ENCODE measurements at regions not wholly inside any gene's neighbourhood (a gene's known extent, or its start where the extent isn't known, plus 50 kb on each side); places are given as distances from the start of the nearest gene placed in this dataset.

GRCh38 chr4:171759274-171759673 lies 53.9 kb upstream of the GALNTL6 start:
- DNase-seq (ENCODE audit: low read depth): no peak
- H3K4me3 ChIP-seq (ENCODE audit: control insufficient read depth, low read depth, low read length): no peak overlapping the region
- TF ChIP-seq CTCF (conservative IDR thresholded peaks at IDR 0.05; ENCODE audit: control insufficient read depth, insufficient read depth, low read depth, low read length): no peak

GRCh38 chr4:171751538-171751937 lies 61.7 kb upstream of the GALNTL6 start:
- no peak for TF ChIP-seq CTCF (conservative IDR thresholded peaks at IDR 0.05; ENCODE audit: control insufficient read depth, insufficient read depth, low read depth, low read length)

GRCh38 chr4:171746418-171746817 lies 66.8 kb upstream of the GALNTL6 start:
- TF ChIP-seq CTCF (conservative IDR thresholded peaks at IDR 0.05; ENCODE audit: control insufficient read depth, insufficient read depth, low read depth, low read length): no peak
- H3K4me3 ChIP-seq (ENCODE audit: control insufficient read depth, low read depth, low read length): no peak overlapping the region
- no peak for DNase-seq (ENCODE audit: low read depth)

More at GRCh38 chr4:171751538-171751937, 61.7 kb upstream of the GALNTL6 start:
- no peak overlapping the region for H3K4me3 ChIP-seq (ENCODE audit: control insufficient read depth, low read depth, low read length)
- DNase-seq (ENCODE audit: low read depth): no peak

- H3K4me3 ChIP-seq (ENCODE audit: control insufficient read depth, low read depth, low read length): no peak overlapping the region
- no peak for DNase-seq (ENCODE audit: low read depth)
- no peak for TF ChIP-seq CTCF (conservative IDR thresholded peaks at IDR 0.05; ENCODE audit: control insufficient read depth, insufficient read depth, low read depth, low read length)
Measured at GRCh38 chr4:171742436-171742835, 70.8 kb upstream of the GALNTL6 start.

- H3K4me3 ChIP-seq (ENCODE audit: control insufficient read depth, low read depth, low read length): no peak overlapping the region
- DNase-seq (ENCODE audit: low read depth): no peak
- no peak for TF ChIP-seq CTCF (conservative IDR thresholded peaks at IDR 0.05; ENCODE audit: control insufficient read depth, insufficient read depth, low read depth, low read length)
Measured at GRCh38 chr4:171727185-171727584, 86.0 kb upstream of the GALNTL6 start.

- no peak overlapping the region for H3K4me3 ChIP-seq (ENCODE audit: control insufficient read depth, low read depth, low read length)
- TF ChIP-seq CTCF (conservative IDR thresholded peaks at IDR 0.05; ENCODE audit: control insufficient read depth, insufficient read depth, low read depth, low read length): no peak
- no peak for DNase-seq (ENCODE audit: low read depth)
Measured at GRCh38 chr4:171721937-171722336, 91.3 kb upstream of the GALNTL6 start.

GRCh38 chr4:171719691-171720090 lies 93.5 kb upstream of the GALNTL6 start:
- no peak overlapping the region for H3K4me3 ChIP-seq (ENCODE audit: control insufficient read depth, low read depth, low read length)
- TF ChIP-seq CTCF (conservative IDR thresholded peaks at IDR 0.05; ENCODE audit: control insufficient read depth, insufficient read depth, low read depth, low read length): no peak
- no peak for DNase-seq (ENCODE audit: low read depth)
